Tibial nerve (tissue), 3 donors: ENCODE measurements at regions not wholly inside any gene's neighbourhood (a gene's known extent, or its start where the extent isn't known, plus 50 kb on each side); places are given as distances from the start of the nearest gene placed in this dataset.

Experiments
- CTCF ChIP-seq, 5 experiments: fragments of 200-600 bp in 3 of 5; fragments of 450-650 bp in 2 of 5; sonication (generic) in 3 of 5; IDR thresholded peaks; one replicate each; pipeline ENCODE4 v1.5.1; 2016 to 2019; ENCODE audit warnings: antibody characterized with exemption in 5 of 5, mild to moderate bottlenecking in 3 of 5, moderate library complexity in 2 of 5
- POLR2A ChIP-seq, 2 donors: fragments of 450-650 bp; IDR thresholded peaks; one replicate each; pipeline ENCODE4 v1.6.1; 2017; ENCODE audit warnings: antibody characterized with exemption in 2 of 2, mild to moderate bottlenecking in 2 of 2, moderate library complexity in 2 of 2

- TF ChIP-seq CTCF (IDR thresholded peaks at IDR 0.05) (no peak), POLR2A (IDR thresholded peaks at IDR 0.05) (no peak)
Observed at GRCh38 chrX:139327355-139327754, 203.2 kb upstream of the F9 start.
